HG02981 (cell line): ENCODE measurements at regions not wholly inside any gene's neighbourhood (a gene's known extent, or its start where the extent isn't known, plus 50 kb on each side); places are given as distances from the start of the nearest gene placed in this dataset.

ENCODE experiments used
- ATAC-seq: cut with Tn5 transposase; IDR thresholded peaks from one replicate; pipeline ENCODE4 v1.9.1; 2021; ENCODE audit warnings: mild to moderate bottlenecking, moderate library complexity; ENCODE audit not compliant: unreplicated experiment

GRCh38 chr2:121004950-121005349 lies 269.3 kb downstream of the GLI2 start:
- ATAC-seq = no peak

- ATAC-seq = no peak
Measured at GRCh38 chr2:121005453-121005852, 269.8 kb downstream of the GLI2 start.

- ATAC-seq = no peak
Measured at GRCh38 chr2:121006743-121007489, 271.2 kb downstream of the GLI2 start.

- ATAC-seq = no peak
Measured at GRCh38 chr2:121007490-121007853, 271.8 kb downstream of the GLI2 start.

- no peak for ATAC-seq
Measured at GRCh38 chr2:121008975-121009374, 273.3 kb downstream of the GLI2 start.

GRCh38 chr2:121010998-121011397 lies 274.0 kb downstream of the TFCP2L1 start:
- ATAC-seq = no peak

- no peak for ATAC-seq
Measured at GRCh38 chr2:121014876-121015275, 270.1 kb downstream of the TFCP2L1 start.

GRCh38 chr2:121015971-121016485 lies 269.0 kb downstream of the TFCP2L1 start:
- ATAC-seq = no peak

- no peak for ATAC-seq
Measured at GRCh38 chr2:121017396-121017795, 267.6 kb downstream of the TFCP2L1 start.

GRCh38 chr2:121018136-121019061 lies 266.6 kb downstream of the TFCP2L1 start:
- no peak for ATAC-seq

GRCh38 chr2:121019071-121019470 lies 265.9 kb downstream of the TFCP2L1 start:
- no peak for ATAC-seq

- ATAC-seq = no peak
Measured at GRCh38 chr2:121019756-121020155, 265.2 kb downstream of the TFCP2L1 start.

- ATAC-seq = no peak
Measured at GRCh38 chr2:121021685-121022084, 263.3 kb downstream of the TFCP2L1 start.

- no peak for ATAC-seq
Measured at GRCh38 chr2:121028577-121028976, 256.4 kb downstream of the TFCP2L1 start.

GRCh38 chr2:121030523-121030922 lies 254.5 kb downstream of the TFCP2L1 start:
- no peak for ATAC-seq

GRCh38 chr2:121031568-121032340 lies 253.2 kb downstream of the TFCP2L1 start:
- no peak for ATAC-seq

GRCh38 chr2:121033461-121033996 lies 251.5 kb downstream of the TFCP2L1 start:
- ATAC-seq = no peak

- ATAC-seq = no peak
Measured at GRCh38 chr2:121034551-121034950, 250.5 kb downstream of the TFCP2L1 start.

GRCh38 chr2:121036226-121036692 lies 248.7 kb downstream of the TFCP2L1 start:
- ATAC-seq = no peak

- ATAC-seq = no peak
Measured at GRCh38 chr2:121037480-121037879, 247.5 kb downstream of the TFCP2L1 start.

GRCh38 chr2:121038031-121038430 lies 247.0 kb downstream of the TFCP2L1 start:
- ATAC-seq = no peak
